ENCODE measurements at regions not wholly inside any gene's neighbourhood (a gene's known extent, or its start where the extent isn't known, plus 50 kb on each side); places are given as distances from the start of the nearest gene placed in this dataset.
"Not testable (repeated sequence)": the region's sequence is repeated elsewhere in the genome, so short reads cannot be mapped to it uniquely, and the experiment has no call there.

DNA sequence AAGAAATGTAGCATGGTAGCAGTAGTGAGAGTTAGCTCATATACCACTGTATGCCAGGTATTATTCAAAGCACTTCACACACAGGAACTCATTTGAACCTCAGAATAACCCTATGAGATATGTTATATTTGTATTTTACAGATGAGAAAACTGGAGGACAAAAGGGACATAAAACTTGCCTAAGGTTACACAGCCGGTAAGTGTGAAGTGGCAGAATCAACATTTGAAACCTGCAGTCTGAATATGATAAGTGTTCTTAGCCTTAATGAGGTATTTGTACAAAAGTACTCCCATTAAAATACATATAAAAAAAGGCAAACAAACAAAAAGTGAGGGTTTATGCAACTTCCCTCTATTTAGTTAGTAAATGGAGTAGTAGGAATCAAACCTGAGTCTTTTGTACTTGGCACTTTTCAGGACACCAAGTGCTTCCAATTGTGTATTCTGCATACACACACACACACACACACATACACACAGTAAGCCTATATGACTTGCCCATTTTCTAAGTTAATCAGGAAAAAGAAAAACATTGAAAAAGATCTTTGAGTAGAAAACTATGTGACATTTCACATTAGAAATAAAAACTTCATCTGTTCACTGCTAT is 223.9 kb upstream of the FOLH1 start:
- DNase-seq (ENCODE audit: low read depth, low spot score) (no peak), ATAC-seq (no peak)
- Histone ChIP-seq H3K4me1 (ENCODE audit: control insufficient read depth, insufficient read depth, low read length) (no peaks in the 10 kb centered on the region), H3K36me3 (ENCODE audit: control insufficient read depth, insufficient read depth, low read length) (no peaks in the 10 kb centered on the region), H3K4me3 (ENCODE audit: low read depth in 2 of 2, low read length in 2 of 2) (no peak overlapping the region), H3K9me3 (ENCODE audit: control insufficient read depth, insufficient read depth, low read depth, low read length) (no peaks in the 10 kb centered on the region), H3K27me3 (ENCODE audit: control insufficient read depth, insufficient read depth, low read length) (no peaks in the 10 kb centered on the region), H3K27ac (ENCODE audit: low read length) (no peak overlapping the region)
- in situ Hi-C loops (cut with HindIII; ENCODE audit: low pct_unique_long_range_greater_than_20kb, low sequenced_read_pairs) (no loop called here), intact Hi-C loops (cut with micrococcal nuclease; ENCODE audit: unreplicated experiment) (no loop called here)
- TF ChIP-seq, protein P1, sequence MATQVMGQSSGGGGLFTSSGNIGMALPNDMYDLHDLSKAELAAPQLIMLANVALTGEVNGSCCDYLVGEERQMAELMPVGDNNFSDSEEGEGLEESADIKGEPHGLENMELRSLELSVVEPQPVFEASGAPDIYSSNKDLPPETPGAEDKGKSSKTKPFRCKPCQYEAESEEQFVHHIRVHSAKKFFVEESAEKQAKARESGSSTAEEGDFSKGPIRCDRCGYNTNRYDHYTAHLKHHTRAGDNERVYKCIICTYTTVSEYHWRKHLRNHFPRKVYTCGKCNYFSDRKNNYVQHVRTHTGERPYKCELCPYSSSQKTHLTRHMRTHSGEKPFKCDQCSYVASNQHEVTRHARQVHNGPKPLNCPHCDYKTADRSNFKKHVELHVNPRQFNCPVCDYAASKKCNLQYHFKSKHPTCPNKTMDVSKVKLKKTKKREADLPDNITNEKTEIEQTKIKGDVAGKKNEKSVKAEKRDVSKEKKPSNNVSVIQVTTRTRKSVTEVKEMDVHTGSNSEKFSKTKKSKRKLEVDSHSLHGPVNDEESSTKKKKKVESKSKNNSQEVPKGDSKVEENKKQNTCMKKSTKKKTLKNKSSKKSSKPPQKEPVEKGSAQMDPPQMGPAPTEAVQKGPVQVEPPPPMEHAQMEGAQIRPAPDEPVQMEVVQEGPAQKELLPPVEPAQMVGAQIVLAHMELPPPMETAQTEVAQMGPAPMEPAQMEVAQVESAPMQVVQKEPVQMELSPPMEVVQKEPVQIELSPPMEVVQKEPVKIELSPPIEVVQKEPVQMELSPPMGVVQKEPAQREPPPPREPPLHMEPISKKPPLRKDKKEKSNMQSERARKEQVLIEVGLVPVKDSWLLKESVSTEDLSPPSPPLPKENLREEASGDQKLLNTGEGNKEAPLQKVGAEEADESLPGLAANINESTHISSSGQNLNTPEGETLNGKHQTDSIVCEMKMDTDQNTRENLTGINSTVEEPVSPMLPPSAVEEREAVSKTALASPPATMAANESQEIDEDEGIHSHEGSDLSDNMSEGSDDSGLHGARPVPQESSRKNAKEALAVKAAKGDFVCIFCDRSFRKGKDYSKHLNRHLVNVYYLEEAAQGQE (IDR thresholded peaks at IDR 0.05; ENCODE audit: insufficient read depth in 1 of 2, low read depth in 2 of 2, low read length in 1 of 2): no peak
- TF ChIP-seq TCF7L2 (IDR thresholded peaks at IDR 0.05; ENCODE audit: low read depth, low read length) (no peak), SIN3A (IDR thresholded peaks at IDR 0.05; ENCODE audit: borderline replicate concordance, insufficient read depth, low read depth, low read length) (no peak), POLR2AphosphoS5 (IDR thresholded peaks at IDR 0.05; ENCODE audit: low read depth, low read length) (no peak)
- TF ChIP-seq, protein P2, sequence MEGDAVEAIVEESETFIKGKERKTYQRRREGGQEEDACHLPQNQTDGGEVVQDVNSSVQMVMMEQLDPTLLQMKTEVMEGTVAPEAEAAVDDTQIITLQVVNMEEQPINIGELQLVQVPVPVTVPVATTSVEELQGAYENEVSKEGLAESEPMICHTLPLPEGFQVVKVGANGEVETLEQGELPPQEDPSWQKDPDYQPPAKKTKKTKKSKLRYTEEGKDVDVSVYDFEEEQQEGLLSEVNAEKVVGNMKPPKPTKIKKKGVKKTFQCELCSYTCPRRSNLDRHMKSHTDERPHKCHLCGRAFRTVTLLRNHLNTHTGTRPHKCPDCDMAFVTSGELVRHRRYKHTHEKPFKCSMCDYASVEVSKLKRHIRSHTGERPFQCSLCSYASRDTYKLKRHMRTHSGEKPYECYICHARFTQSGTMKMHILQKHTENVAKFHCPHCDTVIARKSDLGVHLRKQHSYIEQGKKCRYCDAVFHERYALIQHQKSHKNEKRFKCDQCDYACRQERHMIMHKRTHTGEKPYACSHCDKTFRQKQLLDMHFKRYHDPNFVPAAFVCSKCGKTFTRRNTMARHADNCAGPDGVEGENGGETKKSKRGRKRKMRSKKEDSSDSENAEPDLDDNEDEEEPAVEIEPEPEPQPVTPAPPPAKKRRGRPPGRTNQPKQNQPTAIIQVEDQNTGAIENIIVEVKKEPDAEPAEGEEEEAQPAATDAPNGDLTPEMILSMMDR (IDR thresholded peaks at IDR 0.05): no peak
- no TSS peak for BruUV-seq (replicated peaks)
- ChIA-PET POLR2A (no interaction called here), CTCF (no interaction called here)

DNA sequence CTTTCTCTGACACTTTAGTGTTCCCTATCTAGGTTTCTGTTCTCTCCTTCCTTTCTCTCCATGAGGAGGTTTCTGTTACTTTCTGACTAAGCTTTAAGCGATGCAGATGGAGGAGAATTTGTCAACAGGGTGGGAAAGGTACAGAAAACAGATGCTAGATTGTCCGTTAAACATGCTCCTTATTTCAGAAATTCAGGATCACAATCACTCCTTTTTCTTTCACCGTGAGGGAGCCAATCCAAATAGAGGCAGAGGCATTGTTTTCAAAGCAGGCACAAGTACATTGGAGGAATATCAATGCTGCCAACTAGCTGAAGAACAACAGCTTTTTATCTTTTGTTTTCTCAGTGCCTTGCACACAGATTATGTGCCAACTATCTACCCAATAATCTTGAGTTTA is 215.7 kb upstream of the FOLH1 start:
- Histone ChIP-seq H3K27ac (ENCODE audit: low read length) (no peak overlapping the region), H3K4me3 (ENCODE audit: low read depth in 2 of 2, low read length in 2 of 2) (no peak overlapping the region), H3K27me3 (ENCODE audit: control insufficient read depth, insufficient read depth, low read length) (no peaks in the 10 kb centered on the region), H3K4me1 (ENCODE audit: control insufficient read depth, insufficient read depth, low read length) (no peaks in the 10 kb centered on the region), H3K36me3 (ENCODE audit: control insufficient read depth, insufficient read depth, low read length) (no peaks in the 10 kb centered on the region), H3K9me3 (ENCODE audit: control insufficient read depth, insufficient read depth, low read depth, low read length) (no peaks in the 10 kb centered on the region)
- intact Hi-C loops (cut with micrococcal nuclease; ENCODE audit: unreplicated experiment) (no loop called here), in situ Hi-C loops (cut with HindIII; ENCODE audit: low pct_unique_long_range_greater_than_20kb, low sequenced_read_pairs) (no loop called here)
- ChIA-PET POLR2A (no interaction called here), CTCF (no interaction called here)
- no TSS peak for BruUV-seq (replicated peaks)
- DNase-seq (ENCODE audit: low read depth, low spot score): no peak
- TF ChIP-seq TCF7L2 (IDR thresholded peaks at IDR 0.05; ENCODE audit: low read depth, low read length) (no peak), SIN3A (IDR thresholded peaks at IDR 0.05; ENCODE audit: borderline replicate concordance, insufficient read depth, low read depth, low read length) (no peak), POLR2AphosphoS5 (IDR thresholded peaks at IDR 0.05; ENCODE audit: low read depth, low read length) (no peak)
- TF ChIP-seq, protein P1 (IDR thresholded peaks at IDR 0.05; ENCODE audit: insufficient read depth in 1 of 2, low read depth in 2 of 2, low read length in 1 of 2): no peak
- TF ChIP-seq, protein P2 (IDR thresholded peaks at IDR 0.05): no peak
- ATAC-seq: no peak

DNA sequence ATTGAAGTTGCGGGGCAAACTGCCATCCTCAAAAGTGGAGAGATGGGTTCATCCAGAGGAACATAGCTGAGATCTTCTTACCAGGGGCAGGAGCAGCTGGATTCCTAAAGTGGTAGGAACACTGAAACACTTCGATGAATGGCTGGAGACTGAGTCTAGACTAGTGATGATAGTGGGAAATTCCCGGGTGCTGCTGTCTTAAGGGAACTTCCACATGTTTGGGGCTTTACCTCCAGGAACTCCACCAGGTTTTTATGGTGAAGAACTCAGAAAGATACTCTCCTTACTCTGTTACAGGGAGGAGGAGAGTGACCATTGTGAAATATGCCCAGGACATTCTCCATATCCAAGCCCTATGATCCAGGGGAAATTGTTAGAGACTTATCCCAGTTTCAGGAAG is 210.5 kb upstream of the FOLH1 start:
- ATAC-seq; BruUV-seq (replicated peaks); H3K36me3 ChIP-seq (ENCODE audit: control insufficient read depth, insufficient read depth, low read length); H3K27me3 ChIP-seq (ENCODE audit: control insufficient read depth, insufficient read depth, low read length); H3K4me3 ChIP-seq (ENCODE audit: low read depth in 2 of 2, low read length in 2 of 2); DNase-seq (ENCODE audit: low read depth, low spot score); H3K27ac ChIP-seq (ENCODE audit: low read length); POLR2A ChIA-PET; CTCF ChIA-PET; H3K9me3 ChIP-seq (ENCODE audit: control insufficient read depth, insufficient read depth, low read depth, low read length); in situ Hi-C loops (cut with HindIII; ENCODE audit: low pct_unique_long_range_greater_than_20kb, low sequenced_read_pairs); intact Hi-C loops (cut with micrococcal nuclease; ENCODE audit: unreplicated experiment); H3K4me1 ChIP-seq (ENCODE audit: control insufficient read depth, insufficient read depth, low read length): not testable (repeated sequence)
